ENCODE measurements at regions not wholly inside any gene's neighbourhood (a gene's known extent, or its start where the extent isn't known, plus 50 kb on each side); places are given as distances from the start of the nearest gene placed in this dataset.
"Not testable (repeated sequence)": the region's sequence is repeated elsewhere in the genome, so short reads cannot be mapped to it uniquely, and the experiment has no call there.

DNA sequence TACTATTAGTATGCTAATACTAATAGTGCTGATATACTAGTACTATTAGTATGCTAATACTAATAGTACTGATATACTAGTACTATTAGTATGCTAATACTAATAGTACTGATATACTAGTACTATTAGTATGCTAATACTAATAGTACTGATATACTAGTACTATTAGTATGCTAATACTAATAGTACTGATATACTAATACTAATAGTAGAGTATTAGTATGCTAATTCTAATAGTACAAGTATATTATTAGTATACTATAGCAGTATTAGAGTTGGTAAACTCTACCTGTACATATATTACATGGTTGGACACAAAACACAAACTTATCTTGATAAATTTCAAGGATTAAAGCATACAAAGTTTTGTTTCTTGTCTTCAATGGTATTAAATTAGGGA is 722.9 kb downstream of the TRHDE start:
- TF ChIP-seq, protein P1, sequence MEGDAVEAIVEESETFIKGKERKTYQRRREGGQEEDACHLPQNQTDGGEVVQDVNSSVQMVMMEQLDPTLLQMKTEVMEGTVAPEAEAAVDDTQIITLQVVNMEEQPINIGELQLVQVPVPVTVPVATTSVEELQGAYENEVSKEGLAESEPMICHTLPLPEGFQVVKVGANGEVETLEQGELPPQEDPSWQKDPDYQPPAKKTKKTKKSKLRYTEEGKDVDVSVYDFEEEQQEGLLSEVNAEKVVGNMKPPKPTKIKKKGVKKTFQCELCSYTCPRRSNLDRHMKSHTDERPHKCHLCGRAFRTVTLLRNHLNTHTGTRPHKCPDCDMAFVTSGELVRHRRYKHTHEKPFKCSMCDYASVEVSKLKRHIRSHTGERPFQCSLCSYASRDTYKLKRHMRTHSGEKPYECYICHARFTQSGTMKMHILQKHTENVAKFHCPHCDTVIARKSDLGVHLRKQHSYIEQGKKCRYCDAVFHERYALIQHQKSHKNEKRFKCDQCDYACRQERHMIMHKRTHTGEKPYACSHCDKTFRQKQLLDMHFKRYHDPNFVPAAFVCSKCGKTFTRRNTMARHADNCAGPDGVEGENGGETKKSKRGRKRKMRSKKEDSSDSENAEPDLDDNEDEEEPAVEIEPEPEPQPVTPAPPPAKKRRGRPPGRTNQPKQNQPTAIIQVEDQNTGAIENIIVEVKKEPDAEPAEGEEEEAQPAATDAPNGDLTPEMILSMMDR (IDR thresholded peaks at IDR 0.05) = not testable (repeated sequence)
- TF ChIP-seq POLR2A, EP300 (IDR thresholded peaks at IDR 0.05): not testable (repeated sequence)

Measured in tibial nerve (tissue), 4 donors.